H1 (cell line): ENCODE measurements at regions not wholly inside any gene's neighbourhood (a gene's known extent, or its start where the extent isn't known, plus 50 kb on each side); places are given as distances from the start of the nearest gene placed in this dataset.

Source experiments
- BRCA1 ChIP-seq: IDR thresholded peaks from 2 replicates; pipeline ENCODE4 v1.6.1; 2012; ENCODE audit warnings: low read depth, low read length, improper control_type of control experiment
- TF ChIP-seq, protein P1 (sequence below): IDR thresholded peaks from 2 replicates; pipeline ENCODE4 v1.6.1; 2011; ENCODE audit warnings: low read depth, mild to moderate bottlenecking, low read length; ENCODE audit not compliant: insufficient read depth
- TF ChIP-seq, protein P2 (sequence below): IDR thresholded peaks from 2 replicates; pipeline ENCODE4 v1.6.1; 2012; ENCODE audit warnings: inconsistent platforms

- TF ChIP-seq, protein P1, sequence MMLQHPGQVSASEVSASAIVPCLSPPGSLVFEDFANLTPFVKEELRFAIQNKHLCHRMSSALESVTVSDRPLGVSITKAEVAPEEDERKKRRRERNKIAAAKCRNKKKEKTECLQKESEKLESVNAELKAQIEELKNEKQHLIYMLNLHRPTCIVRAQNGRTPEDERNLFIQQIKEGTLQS, result no peak
- no peak for TF ChIP-seq BRCA1
- TF ChIP-seq, protein P2, sequence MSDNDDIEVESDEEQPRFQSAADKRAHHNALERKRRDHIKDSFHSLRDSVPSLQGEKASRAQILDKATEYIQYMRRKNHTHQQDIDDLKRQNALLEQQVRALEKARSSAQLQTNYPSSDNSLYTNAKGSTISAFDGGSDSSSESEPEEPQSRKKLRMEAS, result no peak
These were observed 311.4 kb downstream of the BARHL2 start for GRCh38 chr1:90405726-90406125.
